Vagina (tissue), 2 donors: ENCODE measurements at regions not wholly inside any gene's neighbourhood (a gene's known extent, or its start where the extent isn't known, plus 50 kb on each side); places are given as distances from the start of the nearest gene placed in this dataset.

Source experiments
- DNase-seq, 2 donors: peaks; one replicate each; pipeline ENCODE4 v3.0.0-alpha.2; 2017; ENCODE audit errors: extremely low spot score in 2 of 2
- H3K27ac ChIP-seq: fragments of 200-600 bp; sonication (generic); one replicate; pipeline ENCODE4 v1.5.1; 2019
- H3K27me3 ChIP-seq: fragments of 200-600 bp; sonication (generic); one replicate; pipeline ENCODE4 v1.5.1; 2019
- H3K36me3 ChIP-seq, 2 donors: fragments of 200-600 bp; sonication (generic); one replicate each; pipeline ENCODE4 v1.5.1; 2017 to 2019
- H3K4me1 ChIP-seq: fragments of 200-600 bp; sonication (generic); one replicate; pipeline ENCODE4 v1.5.1; 2019
- H3K4me3 ChIP-seq, 2 donors: fragments of 200-600 bp; sonication (generic); 1 replicate in 1 of 2; 2 replicates in 1 of 2; pipeline ENCODE4 v1.5.1; 2016 to 2019
- H3K9me3 ChIP-seq: fragments of 200-600 bp; sonication (generic); one replicate; pipeline ENCODE4 v1.5.1; 2019
- CTCF ChIP-seq, 3 experiments: fragments of 450-650 bp in 2 of 3; fragments of 200-600 bp in 1 of 3; sonication (generic) in 1 of 3; IDR thresholded peaks; one replicate each; pipeline ENCODE4 v1.5.1; 2017 to 2019; ENCODE audit warnings: antibody characterized with exemption in 3 of 3, mild to moderate bottlenecking in 2 of 3, moderate library complexity in 2 of 3
- POLR2A ChIP-seq, 2 donors: fragments of 450-650 bp; IDR thresholded peaks; one replicate each; pipeline ENCODE4 v1.6.1; 2017; ENCODE audit warnings: antibody characterized with exemption in 2 of 2, mild to moderate bottlenecking in 2 of 2, moderate library complexity in 2 of 2
- POLR2AphosphoS5 ChIP-seq, 2 donors: sonication (generic); formaldehyde crosslinking; IDR thresholded peaks; one replicate each; pipeline ENCODE4 v1.9.0; 2017; ENCODE audit warnings: antibody characterized with exemption in 2 of 2, mild to moderate bottlenecking in 2 of 2, low read depth in 1 of 2; ENCODE audit not compliant: insufficient read depth in 1 of 2
- intact Hi-C: fragments of 100-400 bp; cut with DNase I; formaldehyde crosslinking; loops from one replicate; pipeline ENCODE4 v1.15.1; 2023

GRCh38 chr6:134531611-134532010, 213.7 kb upstream of the SGK1 start:
- H3K4me3 ChIP-seq = no peak overlapping the region
- no peaks in the 10 kb centered on the region for H3K27me3 ChIP-seq
- peak overlapping the region; percentile 39 for H3K27ac ChIP-seq
- H3K9me3 ChIP-seq = no peaks in the 10 kb centered on the region
- intact Hi-C loops = no loop called here
- DNase-seq = no peak
- no peaks in the 10 kb centered on the region for H3K36me3 ChIP-seq
- TF ChIP-seq POLR2AphosphoS5 (IDR thresholded peaks at IDR 0.05; ENCODE audit: insufficient read depth in 1 of 2, low read depth in 1 of 2) (no peak), POLR2A (IDR thresholded peaks at IDR 0.05) (no peak), CTCF (IDR thresholded peaks at IDR 0.05) (no peak)
- peaks cover 14% of the 10 kb centered on the region for H3K4me1 ChIP-seq

- intact Hi-C loops = no loop called here
- no peak for DNase-seq
- H3K27me3 ChIP-seq = no peaks in the 10 kb centered on the region
- no peaks in the 10 kb centered on the region for H3K36me3 ChIP-seq
- no peak for TF ChIP-seq POLR2A (IDR thresholded peaks at IDR 0.05)
- no peak for TF ChIP-seq POLR2AphosphoS5 (IDR thresholded peaks at IDR 0.05; ENCODE audit: insufficient read depth in 1 of 2, low read depth in 1 of 2)
- no peak for TF ChIP-seq CTCF (IDR thresholded peaks at IDR 0.05)
- H3K4me1 ChIP-seq = peaks cover 14% of the 10 kb centered on the region
- no peaks in the 10 kb centered on the region for H3K9me3 ChIP-seq
- H3K4me3 ChIP-seq = no peak overlapping the region
- H3K27ac ChIP-seq = peak overlapping the region; percentile 39
These were observed 213.3 kb upstream of the SGK1 start for GRCh38 chr6:134531188-134531551.

- TF ChIP-seq CTCF (IDR thresholded peaks at IDR 0.05) (no peak), POLR2AphosphoS5 (IDR thresholded peaks at IDR 0.05; ENCODE audit: insufficient read depth in 1 of 2, low read depth in 1 of 2) (peak in 1 of 2 donors; percentile 44)
- H3K9me3 ChIP-seq = no peaks in the 10 kb centered on the region
- DNase-seq = no peak
- H3K27me3 ChIP-seq = no peaks in the 10 kb centered on the region
- peaks cover 14% of the 10 kb centered on the region for H3K4me1 ChIP-seq
- intact Hi-C loops = no loop called here
- H3K27ac ChIP-seq = no peak overlapping the region
- no peaks in the 10 kb centered on the region for H3K36me3 ChIP-seq
- H3K4me3 ChIP-seq = no peak overlapping the region
These were observed 212.0 kb upstream of the SGK1 start for GRCh38 chr6:134529921-134530320.

GRCh38 chr6:134529305-134529704, 211.4 kb upstream of the SGK1 start:
- intact Hi-C loops = no loop called here
- H3K27me3 ChIP-seq = no peaks in the 10 kb centered on the region
- no peak for DNase-seq
- H3K27ac ChIP-seq = peak overlapping the region; percentile 6
- TF ChIP-seq POLR2A (IDR thresholded peaks at IDR 0.05) (no peak), CTCF (IDR thresholded peaks at IDR 0.05) (no peak), POLR2AphosphoS5 (IDR thresholded peaks at IDR 0.05; ENCODE audit: insufficient read depth in 1 of 2, low read depth in 1 of 2) (no peak)
- H3K4me3 ChIP-seq = no peak overlapping the region
- no peaks in the 10 kb centered on the region for H3K36me3 ChIP-seq
- H3K9me3 ChIP-seq = no peaks in the 10 kb centered on the region
- peaks cover 14% of the 10 kb centered on the region for H3K4me1 ChIP-seq

- no peak for TF ChIP-seq POLR2AphosphoS5 (IDR thresholded peaks at IDR 0.05; ENCODE audit: insufficient read depth in 1 of 2, low read depth in 1 of 2)
- no peak for TF ChIP-seq POLR2A (IDR thresholded peaks at IDR 0.05)
- no peak for TF ChIP-seq CTCF (IDR thresholded peaks at IDR 0.05)
- Histone ChIP-seq H3K4me3 (no peak overlapping the region), H3K36me3 (no peaks in the 10 kb centered on the region), H3K27me3 (no peaks in the 10 kb centered on the region), H3K27ac (no peak overlapping the region), H3K4me1 (peaks cover 6% of the 10 kb centered on the region), H3K9me3 (no peaks in the 10 kb centered on the region)
- intact Hi-C loops = no loop called here
- DNase-seq = no peak
These were observed 209.3 kb upstream of the SGK1 start for GRCh38 chr6:134527108-134527787.
